IPS-NIHi7 (cell line): ENCODE measurements at regions not wholly inside any gene's neighbourhood (a gene's known extent, or its start where the extent isn't known, plus 50 kb on each side); places are given as distances from the start of the nearest gene placed in this dataset.
A peak's percentile ranks its signal among the peaks of the same experiment; 100 is the strongest.
"Not testable (repeated sequence)": the region's sequence is repeated elsewhere in the genome, so short reads cannot be mapped to it uniquely, and the experiment has no call there.

ENCODE experiments used
- DNase-seq: peaks from one replicate; pipeline ENCODE4 v3.0.0; 2012; ENCODE audit warnings: mixed read lengths; ENCODE audit errors: extremely low spot score

DNA sequence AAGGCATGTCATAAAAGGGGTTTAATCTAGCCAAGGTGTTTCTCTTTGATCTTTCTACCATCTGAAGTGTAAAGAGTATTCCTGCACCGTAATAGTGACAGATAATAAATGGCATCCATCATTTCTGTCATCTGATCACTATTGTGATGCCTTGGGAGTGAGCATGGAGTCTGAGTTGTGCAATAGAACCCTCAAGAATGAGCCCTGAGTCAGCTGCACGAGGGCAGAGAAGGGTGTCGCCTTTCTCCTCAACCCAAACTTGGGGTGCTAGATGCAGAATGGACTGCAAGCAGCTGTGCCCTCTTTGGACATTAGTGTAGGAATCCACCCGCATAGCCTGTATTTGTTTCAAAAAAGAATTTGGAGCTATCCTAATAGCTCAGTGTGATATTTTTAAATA, 115.2 kb downstream of the ZNF37A start:
- no peak for DNase-seq

DNA sequence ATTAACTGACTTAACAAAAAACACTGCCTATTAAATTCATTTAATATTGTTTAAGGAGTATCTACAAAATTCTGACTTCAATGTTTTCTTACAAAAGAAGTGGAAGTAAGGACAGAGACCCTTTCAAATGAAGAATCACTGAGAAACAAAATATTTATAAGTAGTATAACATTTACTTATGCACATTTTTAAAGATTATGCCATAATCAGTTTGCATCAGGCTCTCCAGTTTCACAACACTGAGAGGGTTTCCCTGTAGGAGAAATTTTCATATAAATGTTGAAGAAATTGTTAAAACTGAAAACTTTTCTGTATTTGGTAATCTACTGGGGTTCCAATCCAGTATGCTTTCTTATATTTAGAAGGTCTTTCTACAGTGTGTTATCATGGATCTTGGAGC, 115.6 kb downstream of the ZNF37A start:
- not testable (repeated sequence) for DNase-seq

DNA sequence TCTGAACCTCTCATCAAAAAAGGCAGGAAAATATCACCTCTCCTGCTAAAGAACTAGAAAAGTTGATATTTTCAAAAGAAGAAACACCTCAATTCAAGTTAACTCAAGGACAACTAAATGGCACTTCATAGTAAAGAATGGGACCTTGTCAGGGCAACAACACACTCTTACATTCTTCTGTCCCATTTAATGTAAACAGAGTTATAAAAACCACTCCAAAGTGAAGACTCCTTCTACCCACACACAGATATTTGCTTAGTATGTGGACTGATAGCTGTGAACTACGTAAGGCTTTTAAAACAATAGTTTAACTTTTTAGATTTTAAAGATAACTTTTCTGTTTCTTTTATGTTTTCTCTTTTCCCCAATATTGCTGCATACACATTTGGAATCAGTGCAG, 118.3 kb downstream of the ZNF37A start:
- DNase-seq, result no peak

DNA sequence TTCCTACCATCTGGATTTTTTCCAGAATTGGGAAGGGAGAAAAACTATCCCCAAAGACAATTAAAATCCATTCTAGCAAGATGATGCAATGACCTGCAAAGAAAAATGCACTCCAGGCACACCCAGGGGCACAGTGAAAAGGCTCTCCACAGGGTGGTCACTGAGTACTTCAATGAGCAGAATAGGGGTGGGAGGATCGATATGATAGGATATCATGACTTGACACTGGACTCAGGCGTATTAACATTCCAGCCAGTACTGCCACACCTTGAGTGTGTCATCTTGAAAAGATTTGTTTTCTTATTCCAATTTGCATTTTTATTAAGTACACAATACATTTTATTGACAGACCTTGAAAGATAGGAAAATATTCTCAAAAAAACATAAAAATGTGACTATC, 132.2 kb downstream of the ZNF37A start:
- no peak for DNase-seq

DNA sequence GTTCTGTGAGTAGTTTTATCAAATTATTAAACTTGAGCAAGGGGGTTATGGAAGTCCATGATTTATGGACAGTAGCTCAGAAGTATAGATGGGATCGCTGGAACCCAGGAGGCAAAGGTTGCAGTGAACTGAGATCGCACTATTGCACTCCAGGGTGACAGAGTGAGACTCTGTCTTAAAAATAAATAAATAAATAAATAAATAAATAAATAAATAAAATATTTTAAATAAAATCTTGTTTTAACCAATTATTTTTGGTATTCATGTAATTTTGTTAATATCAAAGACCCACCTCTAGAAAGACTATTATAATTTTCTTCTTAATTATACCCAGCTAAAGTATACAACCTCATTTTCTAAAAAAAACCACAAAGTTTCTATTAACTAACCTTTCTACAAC, 134.3 kb downstream of the ZNF37A start:
- DNase-seq, result no peak

DNA sequence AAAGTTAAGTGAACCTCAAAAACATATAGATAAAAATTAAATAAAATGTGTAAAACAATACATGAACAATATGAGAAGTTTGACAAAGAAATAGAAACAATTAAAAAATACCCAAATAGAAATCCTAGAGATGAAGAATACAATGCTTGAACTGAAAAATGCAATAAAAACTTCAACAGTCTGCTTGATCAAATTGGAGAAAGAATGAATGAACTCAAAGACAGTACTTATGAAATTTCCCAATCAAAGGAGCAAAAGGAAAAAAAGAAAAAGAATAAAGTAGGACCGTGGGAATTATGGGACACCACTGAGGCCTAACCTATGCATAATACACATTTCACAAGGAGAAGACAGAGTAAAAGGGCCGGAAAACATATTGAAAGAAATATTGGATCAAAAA, 144.3 kb downstream of the ZNF37A start:
- DNase-seq, result not testable (repeated sequence)

DNA sequence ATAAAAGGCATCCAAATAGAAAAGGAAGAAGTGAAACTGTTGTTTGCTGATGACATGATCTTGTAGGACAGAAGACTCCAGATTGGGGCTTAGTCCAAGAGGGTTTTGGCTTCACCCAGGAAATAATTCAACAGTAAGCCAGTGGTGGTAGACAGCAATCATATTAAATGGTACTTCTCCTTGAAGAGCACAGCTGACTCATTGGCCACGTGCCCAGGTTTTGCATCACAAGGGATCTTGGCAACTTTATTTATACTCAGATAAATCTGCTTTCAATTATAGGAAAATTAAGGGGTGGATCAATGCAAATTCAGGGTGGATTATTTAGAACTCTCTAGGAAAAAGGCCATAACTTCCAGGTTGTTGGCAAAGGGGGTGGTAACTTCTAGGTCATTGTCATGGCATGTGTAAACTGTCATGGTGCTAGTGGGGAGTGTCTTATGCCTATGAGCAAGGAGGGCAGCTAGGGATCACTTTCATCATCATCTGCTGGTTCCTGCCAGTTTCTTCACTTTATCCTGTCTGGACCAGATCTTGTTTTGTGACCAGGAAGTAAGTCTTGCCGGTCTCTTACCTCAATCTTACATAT, 148.0 kb downstream of the ZNF37A start:
- DNase-seq, result not testable (repeated sequence)

DNA sequence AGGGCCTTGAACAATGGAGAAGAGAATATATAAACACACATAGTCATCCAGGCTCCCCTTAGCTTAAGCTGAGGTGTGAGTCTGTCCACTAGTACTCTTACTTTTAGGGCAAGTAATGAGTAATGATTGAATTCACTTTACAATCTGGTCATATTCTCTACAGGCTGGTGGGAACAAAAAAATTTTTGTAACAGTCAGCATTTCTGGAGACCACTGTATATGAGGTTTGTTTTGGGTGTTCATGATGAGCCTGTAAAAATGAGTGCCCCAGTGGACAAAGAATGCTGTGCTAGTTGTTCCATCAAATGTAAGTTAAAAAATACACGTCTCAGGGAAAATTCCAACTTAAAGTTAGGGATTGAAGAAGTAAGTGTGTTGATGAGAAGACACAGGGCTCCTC, 154.0 kb downstream of the ZNF37A start:
- not testable (repeated sequence) for DNase-seq

DNA sequence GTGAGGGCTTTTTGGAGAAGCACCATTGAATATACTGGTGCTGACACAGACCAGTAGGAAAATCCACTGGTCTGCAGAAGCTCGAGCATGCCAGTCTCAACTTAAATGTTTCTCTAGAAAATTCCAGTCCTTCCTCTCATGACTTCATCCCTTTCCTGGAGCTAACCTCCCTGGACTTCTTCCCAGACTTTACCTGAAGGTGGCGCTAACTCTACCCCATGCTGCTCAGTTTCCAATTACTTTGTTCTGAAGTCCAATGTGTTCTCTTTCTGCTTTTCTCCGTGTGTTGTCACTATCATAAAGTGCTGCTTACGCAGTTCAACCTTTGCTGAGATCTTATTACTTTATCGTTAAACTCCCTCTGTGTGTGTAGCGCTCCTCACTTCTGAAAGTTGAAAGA, 158.4 kb downstream of the ZNF37A start:
- not testable (repeated sequence) for DNase-seq

DNA sequence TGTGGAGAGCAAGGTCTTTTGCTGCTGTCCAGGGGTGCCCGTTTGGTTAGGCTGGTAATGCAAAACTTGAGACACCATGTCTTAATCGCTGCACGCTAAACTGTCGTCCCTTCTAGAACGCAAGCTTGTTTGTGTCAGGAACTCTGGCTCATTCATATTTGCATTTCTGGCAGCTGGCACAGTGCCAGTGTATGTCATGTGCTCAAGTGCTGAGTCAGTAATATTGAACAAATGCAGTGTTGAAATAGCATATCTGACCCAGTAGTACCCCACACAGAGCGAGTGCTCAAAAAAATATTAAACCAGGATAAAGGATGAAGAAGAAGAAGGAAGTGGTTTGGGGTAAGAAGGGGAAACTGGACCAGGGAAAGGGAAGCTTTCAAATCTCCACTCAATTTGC, 173.4 kb downstream of the ZNF37A start:
- DNase-seq, result not testable (repeated sequence)

DNA sequence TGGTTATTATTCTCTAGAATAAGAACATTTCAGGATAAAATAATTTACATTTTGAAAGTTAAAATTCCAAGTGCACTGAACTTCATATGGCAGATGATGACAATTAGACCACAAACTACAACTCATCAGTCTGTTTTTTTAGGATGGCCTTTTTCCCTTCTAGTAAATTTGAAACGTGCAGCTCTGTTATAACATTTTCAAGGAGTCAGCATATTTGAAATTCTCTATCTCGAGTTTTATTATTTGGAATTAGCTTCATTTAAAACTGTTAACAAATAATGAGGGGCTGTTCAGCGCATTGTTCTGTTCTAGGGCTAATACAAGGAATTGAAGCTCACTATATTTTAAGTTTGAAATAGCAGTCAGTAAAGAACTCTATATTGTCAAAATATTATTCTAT, 176.9 kb downstream of the ZNF37A start:
- not testable (repeated sequence) for DNase-seq

DNA sequence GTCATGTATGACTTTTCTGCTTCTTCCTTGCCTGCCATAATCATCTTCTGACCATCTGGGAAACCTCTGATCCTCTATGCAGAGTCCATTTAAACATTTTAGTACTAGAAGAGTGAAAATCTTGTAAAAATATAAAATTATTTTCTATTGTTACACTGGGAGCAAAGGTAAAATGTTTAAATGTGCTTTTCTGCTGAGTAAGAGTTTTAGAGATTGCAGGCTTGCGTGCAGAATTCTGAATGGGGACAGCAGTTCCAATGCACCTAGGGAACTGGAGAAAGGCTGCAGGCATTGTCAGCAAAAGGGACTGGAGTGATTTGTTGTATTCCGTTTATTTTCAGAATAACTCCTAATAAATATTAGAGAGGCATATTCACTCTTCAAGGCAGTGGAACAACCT, 180.7 kb downstream of the ZNF37A start:
- DNase-seq, result not testable (repeated sequence)

DNA sequence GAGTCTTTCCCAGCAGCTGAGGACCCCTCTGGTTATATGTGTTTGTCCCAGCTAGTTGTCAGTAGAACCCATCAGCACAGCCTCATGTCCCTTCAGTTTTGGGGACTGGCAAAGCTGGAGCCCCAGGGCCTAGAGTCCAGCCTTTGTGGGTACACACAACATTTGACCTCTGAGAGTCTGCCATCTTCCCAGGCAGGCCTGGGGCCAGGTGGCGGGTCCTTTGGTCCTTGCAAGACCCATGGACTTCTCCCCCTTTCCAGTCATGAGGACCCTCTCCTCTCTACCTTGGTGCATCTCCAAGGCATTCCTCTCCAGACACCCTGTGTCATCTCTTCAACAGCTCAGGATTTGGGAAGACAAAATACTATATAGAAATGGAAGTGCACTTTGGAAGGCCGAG, 198.4 kb downstream of the ZNF37A start:
- not testable (repeated sequence) for DNase-seq

DNA sequence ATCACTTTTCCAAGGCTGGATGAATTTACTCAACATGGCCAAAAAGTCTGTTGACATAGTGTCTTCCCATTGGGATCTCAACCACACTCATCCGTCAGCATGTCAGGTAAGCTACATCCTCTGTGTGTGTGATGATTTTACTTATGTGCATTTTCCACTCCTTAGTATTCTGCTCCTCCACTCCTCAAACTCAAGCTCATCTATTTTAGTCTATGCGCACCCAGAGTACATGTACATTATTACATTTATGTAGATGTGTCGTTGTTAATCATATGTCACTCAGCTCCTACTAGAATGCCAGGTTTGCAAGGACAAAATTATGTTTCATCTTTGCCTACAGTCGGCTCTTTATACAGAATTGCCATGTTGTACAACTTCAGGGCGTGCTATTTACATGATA, 216.0 kb downstream of the ZNF37A start:
- not testable (repeated sequence) for DNase-seq

DNA sequence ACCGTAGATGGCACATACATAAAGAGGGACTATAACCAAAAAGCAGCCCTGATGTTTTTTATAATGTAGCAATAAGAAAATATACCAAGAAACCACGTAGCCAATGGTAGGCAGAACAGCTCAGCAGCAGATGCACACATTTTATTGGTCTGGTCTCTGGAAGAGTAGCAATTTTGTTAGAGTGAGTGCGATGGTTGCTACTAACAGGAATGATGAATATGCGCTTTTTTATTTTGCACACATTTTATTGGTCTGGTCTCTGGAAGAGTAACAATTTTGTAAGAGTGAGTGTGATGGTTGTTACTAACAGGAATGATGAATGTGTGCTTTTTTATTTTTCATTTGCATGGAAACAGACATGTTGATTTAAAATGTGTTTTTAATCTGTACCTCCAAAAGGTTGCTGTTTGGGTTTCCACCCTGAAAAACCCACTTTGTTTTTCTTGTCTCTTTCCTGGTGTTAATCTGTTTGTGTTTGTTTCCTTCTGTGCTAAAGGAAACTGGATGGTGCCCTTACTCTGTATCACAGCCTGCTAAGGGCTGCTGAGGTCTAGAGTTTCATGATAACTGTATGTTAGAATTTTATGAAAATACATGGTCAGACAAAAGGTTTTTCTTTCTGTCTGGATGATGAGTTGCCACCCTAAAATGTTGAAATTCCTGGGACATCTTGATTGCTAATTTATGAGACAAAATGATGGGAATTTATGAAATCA, 221.1 kb downstream of the ZNF37A start:
- DNase-seq, result not testable (repeated sequence)

DNA sequence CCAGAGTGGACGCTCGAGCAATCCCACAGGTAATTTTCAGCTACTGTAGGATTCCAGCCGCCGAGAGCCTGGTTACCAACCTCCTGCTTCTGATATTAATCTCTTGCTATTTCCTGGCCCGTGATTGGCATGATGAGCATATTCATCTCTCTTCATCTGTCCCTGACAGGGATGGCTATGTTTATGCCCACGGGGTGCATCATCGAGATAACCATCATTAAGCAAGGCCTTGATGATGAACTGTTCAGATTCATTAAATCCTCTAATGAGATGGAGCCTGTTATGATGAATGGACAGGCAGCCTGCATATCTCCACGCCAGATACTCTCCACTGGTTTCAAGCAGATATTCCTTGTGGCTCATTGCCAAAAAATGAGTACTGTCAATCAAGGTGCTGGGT, 227.3 kb downstream of the ZNF37A start:
- DNase-seq, result not testable (repeated sequence)

DNA sequence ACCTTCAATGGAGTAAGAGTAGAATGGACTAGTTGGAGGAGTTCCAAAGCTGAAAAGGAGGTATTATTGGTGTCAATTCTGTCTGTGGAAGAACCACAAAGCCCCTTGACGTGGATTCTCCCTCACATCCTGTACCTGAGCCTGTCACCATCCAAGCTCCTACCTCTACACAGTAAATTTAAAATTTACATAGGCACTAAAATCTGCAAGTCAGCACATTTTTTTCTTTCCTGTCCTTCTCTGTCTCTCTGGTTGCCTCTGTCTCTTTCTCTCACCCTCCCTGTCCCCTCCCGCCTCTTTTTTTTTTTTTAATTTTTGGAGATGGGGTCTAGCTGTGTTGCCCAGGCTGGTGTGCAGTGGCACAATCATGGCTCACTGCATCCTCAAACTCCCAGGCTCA, 236.2 kb downstream of the ZNF37A start:
- not testable (repeated sequence) for DNase-seq

DNA sequence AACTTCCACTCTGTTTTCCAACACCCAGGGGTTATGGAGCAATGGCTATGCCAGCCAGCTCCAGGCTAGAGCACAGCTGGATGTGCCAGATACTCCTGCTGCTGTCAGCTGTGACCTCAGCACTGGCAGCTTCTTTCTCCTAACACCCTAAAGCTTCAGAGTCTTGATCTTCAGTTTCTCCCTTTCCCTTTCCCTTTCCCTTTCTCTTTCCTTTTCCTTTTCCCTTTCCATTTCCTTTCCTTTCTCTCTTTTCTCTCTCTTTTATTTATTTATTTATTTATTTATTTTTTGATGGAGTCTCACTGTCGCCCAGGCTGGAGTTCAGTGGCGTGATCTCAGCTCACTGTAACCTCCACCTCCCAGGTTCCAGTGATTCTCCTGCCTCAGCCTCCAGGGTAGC, 237.0 kb downstream of the ZNF37A start:
- not testable (repeated sequence) for DNase-seq

DNA sequence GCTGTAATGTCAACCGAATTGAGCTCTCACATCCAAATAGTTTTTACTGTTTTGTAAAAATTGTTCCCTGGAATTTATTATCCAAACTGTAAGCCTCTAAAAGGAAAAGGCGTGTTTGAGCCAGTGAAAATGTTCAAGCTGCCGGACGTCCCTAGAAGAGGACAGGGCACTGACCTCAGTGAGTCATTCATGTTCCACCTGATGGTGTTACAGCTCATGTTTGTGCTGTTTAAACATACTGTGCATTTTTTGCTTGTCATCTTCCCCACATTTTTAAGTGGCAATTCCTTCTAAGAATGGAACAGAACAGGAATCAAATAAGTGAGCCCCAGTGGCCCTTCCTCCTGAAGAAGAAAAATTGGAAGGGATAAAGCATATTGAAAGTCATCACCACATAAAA, 239.6 kb downstream of the ZNF37A start:
- DNase-seq, result not testable (repeated sequence)

DNA sequence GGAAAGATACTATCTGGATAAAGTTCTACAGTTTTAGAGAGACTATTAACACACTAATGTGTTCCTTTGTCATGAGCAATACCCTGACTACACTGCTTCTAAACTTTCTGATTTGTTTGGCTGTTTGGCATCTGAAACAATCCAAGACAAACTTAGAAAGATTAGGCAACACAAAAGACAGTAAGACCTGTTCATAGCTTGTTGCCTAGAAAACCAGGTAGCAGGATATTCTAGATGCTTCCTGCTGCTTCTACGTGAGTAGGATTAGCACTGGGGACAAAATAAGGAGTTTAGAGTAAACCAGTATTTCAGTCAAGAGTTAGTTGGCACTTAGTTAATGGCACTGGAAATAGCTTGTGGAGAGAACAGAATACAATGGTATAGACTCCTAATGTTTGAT, 256.5 kb downstream of the ZNF37A start:
- not testable (repeated sequence) for DNase-seq

DNA sequence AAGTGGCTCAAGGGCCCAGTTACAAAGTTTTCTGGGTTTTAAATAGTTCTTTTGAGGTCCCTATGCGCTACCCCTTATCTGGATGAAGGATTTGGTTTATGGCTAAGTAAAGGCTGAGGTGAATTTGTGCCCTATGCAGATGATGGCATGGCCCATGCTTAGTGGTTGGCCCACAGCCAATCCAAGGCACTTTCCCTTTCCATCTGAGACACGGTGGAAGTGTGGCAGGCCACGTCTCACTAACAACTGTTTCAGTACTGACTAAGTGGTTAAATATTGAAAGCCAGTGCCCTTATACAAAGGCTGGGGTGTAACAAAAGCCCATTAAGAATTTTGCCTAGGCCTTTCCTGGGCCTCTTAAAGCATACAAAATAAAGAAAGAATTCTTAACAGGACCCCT, 260.3 kb downstream of the ZNF37A start:
- DNase-seq, result not testable (repeated sequence)

DNA sequence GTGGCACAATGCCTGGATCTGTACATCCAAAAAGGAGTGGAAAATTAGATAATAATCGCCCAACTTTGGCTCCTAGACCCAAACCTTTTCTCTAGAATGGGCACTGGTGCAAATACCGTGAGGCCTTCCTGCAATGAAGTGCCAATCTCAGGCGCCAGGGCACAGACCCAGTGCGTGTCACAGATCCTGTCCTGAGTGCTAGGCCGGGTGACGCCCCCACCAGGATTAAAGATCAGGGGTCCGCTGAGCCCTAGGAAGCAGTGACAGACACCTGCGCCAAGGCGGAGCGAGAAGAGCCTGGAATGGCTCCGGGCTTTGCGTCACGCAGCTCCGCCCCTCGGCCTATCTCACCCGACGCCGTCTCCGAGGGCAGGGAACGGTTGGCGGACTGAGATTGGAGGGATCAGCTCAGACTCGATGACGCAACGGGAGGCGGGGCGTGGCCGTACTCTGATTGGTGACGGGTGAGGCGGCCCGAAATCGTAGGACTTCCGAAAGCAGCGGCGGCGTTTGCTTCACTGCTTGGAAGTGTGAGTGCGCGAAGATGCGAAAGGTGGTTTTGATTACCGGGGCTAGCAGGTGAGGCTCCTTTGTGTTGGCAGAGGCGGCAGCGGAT, 261.9 kb downstream of the ZNF37A start:
- DNase-seq, result peak; percentile 6

DNA sequence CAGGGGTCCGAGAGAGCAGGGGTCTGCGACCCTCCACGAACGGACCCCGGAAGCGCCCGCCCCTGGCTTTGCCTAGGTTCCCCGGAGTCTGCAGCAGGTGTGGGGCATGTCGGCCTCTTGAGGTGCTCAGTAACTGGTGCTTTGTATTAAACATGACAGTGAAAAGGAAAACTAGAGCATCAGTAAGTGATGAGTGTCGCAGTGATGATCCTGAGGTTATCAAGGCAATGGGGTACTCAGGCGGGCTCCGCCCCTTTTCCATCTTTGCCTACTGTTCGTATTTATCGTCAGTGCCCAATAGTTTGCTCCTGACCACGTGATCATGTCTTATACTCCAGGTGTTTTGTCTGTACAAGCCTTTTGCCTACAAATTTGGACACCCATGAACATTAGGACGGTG, 262.4 kb downstream of the ZNF37A start:
- not testable (repeated sequence) for DNase-seq
